ENCODE measurements at regions not wholly inside any gene's neighbourhood (a gene's known extent, or its start where the extent isn't known, plus 50 kb on each side); places are given as distances from the start of the nearest gene placed in this dataset.

GRCh38 chr2:234286956-234287355 is 209.9 kb downstream of the ARL4C start (continued):
- no peak for TF ChIP-seq EZH2phosphoT487 (IDR thresholded peaks at IDR 0.05; ENCODE audit: borderline replicate concordance)

DNA sequence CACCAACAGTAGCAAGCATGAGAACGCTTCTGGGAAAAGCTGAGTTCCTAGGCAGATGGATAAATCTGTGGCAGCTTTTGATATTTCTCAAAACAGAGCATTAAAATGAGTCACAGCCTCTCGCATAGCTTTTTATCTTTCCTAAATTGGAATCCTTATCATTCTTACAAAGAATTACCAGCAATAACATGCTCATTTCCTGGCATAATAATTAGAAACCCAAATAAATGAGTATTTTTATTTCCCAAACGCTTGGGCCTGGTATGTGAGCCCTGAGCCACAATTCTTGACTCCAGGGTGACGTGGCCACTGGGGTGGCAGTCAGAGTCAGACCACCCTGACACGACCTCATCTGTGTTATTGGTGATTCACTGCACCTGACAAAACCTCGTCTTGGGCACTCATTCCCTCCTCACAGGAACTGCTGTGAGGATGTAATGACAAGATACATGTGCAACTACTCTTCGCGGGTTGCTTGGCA is 210.7 kb downstream of the ARL4C start:
- intact Hi-C loops (cut with micrococcal nuclease) = loop anchor here (10.0 kb wide), 1 partner anchor 829 kb away; no protein-coding TSS in a partner anchor
- ChIA-PET CTCF (interaction anchor here (1.1 kb wide), 1 partner anchor 8 kb away, joined by 4 read pairs; no protein-coding TSS in a partner anchor), RAD21 (ENCODE audit: low non-redundant PET in 1 of 2, low total read pairs in 2 of 2, uncharacterized antibody in 2 of 2, unreplicated experiment in 2 of 2) (interaction anchor here in 1 of 2 experiments (0.6 kb wide), 1 partner anchor 26 kb away, joined by 8 read pairs; no protein-coding TSS in a partner anchor), POLR2A (no interaction called here)
- H3K9me2 ChIP-seq (ENCODE audit: insufficient read depth) = no peaks in the 10 kb centered on the region
- no peaks in the 10 kb centered on the region for H3K79me2 ChIP-seq (ENCODE audit: insufficient read depth, low read length)
- H2AFZ ChIP-seq (ENCODE audit: low read depth, low read length, poor library complexity, severe bottlenecking) = no peak overlapping the region
- no peak overlapping the region for H3K9ac ChIP-seq (ENCODE audit: low read length)
- no peaks in the 10 kb centered on the region for H3K9me3 ChIP-seq (ENCODE audit: control insufficient read depth in 1 of 2, insufficient read depth in 1 of 2, low read depth in 1 of 2, low read length in 2 of 2)
- no peak for DNase-seq (ENCODE audit: low read depth, low spot score)
- no peaks in the 10 kb centered on the region for H3K27me3 ChIP-seq (ENCODE audit: insufficient read depth, low read length)
- ATAC-seq = no peak
- H3K4me1 ChIP-seq (ENCODE audit: control insufficient read depth in 1 of 2, insufficient read depth in 2 of 2, low read length in 2 of 2) = peaks cover 12 to 27% of the 10 kb centered on the region in 2 experiments; a peak in 3 of 4 replicates
- no TSS peak for BruUV-seq (replicated peaks)
- no peaks in the 10 kb centered on the region for H3K36me3 ChIP-seq (ENCODE audit: control insufficient read depth in 1 of 2, insufficient read depth in 2 of 2, low read length in 2 of 2)
- H3K4me2 ChIP-seq (ENCODE audit: low read length) = no peak overlapping the region
- H3K4me3 ChIP-seq (replicated peaks in 1 of 2; ENCODE audit: low read depth in 1 of 2, low read length in 2 of 2) = no peak overlapping the region
- no peak overlapping the region for H3K27ac ChIP-seq (ENCODE audit: low read depth, low read length)
- TF ChIP-seq EZH2 (IDR thresholded peaks at IDR 0.05) (no peak), SP1 (IDR thresholded peaks at IDR 0.05; ENCODE audit: low read depth) (no peak), POLR2AphosphoS5 (IDR thresholded peaks at IDR 0.05; ENCODE audit: low read depth, low read length) (no peak), FOSL1 (IDR thresholded peaks at IDR 0.05; ENCODE audit: low read depth) (no peak), SRF (IDR thresholded peaks at IDR 0.05; ENCODE audit: low read depth) (no peak), ZNF274 (IDR thresholded peaks at IDR 0.05; ENCODE audit: low read depth, low read length) (no peak), SIN3A (IDR thresholded peaks at IDR 0.05; ENCODE audit: low read depth) (no peak), REST (IDR thresholded peaks at IDR 0.05; ENCODE audit: low read depth) (no peak), ZFX (IDR thresholded peaks at IDR 0.05) (no peak), EZH2phosphoT487 (IDR thresholded peaks at IDR 0.05; ENCODE audit: borderline replicate concordance) (no peak), ELF1 (IDR thresholded peaks at IDR 0.05; ENCODE audit: borderline replicate concordance, low read depth) (no peak), POLR2A (IDR thresholded peaks at IDR 0.05; ENCODE audit: borderline replicate concordance, extremely low read depth, insufficient read depth, insufficient read length) (no peak)
- TF ChIP-seq, protein P1, sequence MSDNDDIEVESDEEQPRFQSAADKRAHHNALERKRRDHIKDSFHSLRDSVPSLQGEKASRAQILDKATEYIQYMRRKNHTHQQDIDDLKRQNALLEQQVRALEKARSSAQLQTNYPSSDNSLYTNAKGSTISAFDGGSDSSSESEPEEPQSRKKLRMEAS (IDR thresholded peaks at IDR 0.05) = no peak
- TF ChIP-seq, protein P2, sequence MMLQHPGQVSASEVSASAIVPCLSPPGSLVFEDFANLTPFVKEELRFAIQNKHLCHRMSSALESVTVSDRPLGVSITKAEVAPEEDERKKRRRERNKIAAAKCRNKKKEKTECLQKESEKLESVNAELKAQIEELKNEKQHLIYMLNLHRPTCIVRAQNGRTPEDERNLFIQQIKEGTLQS (IDR thresholded peaks at IDR 0.05) = no peak
- TF ChIP-seq, protein P3, sequence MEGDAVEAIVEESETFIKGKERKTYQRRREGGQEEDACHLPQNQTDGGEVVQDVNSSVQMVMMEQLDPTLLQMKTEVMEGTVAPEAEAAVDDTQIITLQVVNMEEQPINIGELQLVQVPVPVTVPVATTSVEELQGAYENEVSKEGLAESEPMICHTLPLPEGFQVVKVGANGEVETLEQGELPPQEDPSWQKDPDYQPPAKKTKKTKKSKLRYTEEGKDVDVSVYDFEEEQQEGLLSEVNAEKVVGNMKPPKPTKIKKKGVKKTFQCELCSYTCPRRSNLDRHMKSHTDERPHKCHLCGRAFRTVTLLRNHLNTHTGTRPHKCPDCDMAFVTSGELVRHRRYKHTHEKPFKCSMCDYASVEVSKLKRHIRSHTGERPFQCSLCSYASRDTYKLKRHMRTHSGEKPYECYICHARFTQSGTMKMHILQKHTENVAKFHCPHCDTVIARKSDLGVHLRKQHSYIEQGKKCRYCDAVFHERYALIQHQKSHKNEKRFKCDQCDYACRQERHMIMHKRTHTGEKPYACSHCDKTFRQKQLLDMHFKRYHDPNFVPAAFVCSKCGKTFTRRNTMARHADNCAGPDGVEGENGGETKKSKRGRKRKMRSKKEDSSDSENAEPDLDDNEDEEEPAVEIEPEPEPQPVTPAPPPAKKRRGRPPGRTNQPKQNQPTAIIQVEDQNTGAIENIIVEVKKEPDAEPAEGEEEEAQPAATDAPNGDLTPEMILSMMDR (IDR thresholded peaks at IDR 0.05 in 2 of 3, conservative IDR thresholded peaks at IDR 0.05 in 1 of 3; ENCODE audit: borderline replicate concordance in 1 of 3, insufficient read depth in 1 of 3, low read depth in 2 of 3, low read length in 2 of 3) = no peak
- no peaks in the 10 kb centered on the region for H4K20me1 ChIP-seq (ENCODE audit: insufficient read depth)

Data from HCT116 (cell line).